Activated CD4-positive, alpha-beta T cell treated with anti-CD3 and anti-CD28 coated beads, Interleukin-2, Interleukin-6, amounts not matched to agents 100 ng/mL and 50 ng/mL, durations not matched to agents 16 hours and 8 hours (primary cell): ENCODE measurements at regions not wholly inside any gene's neighbourhood (a gene's known extent, or its start where the extent isn't known, plus 50 kb on each side); places are given as distances from the start of the nearest gene placed in this dataset.
A peak's percentile ranks its signal among the peaks of the same experiment; 100 is the strongest.

ENCODE experiments used
- DNase-seq: peaks from one replicate; pipeline ENCODE4 v3.0.0-alpha.2; 2020

GRCh38 chr6:22036699-22037098 is 260.1 kb downstream of the PRL start:
- no peak for DNase-seq

DNA sequence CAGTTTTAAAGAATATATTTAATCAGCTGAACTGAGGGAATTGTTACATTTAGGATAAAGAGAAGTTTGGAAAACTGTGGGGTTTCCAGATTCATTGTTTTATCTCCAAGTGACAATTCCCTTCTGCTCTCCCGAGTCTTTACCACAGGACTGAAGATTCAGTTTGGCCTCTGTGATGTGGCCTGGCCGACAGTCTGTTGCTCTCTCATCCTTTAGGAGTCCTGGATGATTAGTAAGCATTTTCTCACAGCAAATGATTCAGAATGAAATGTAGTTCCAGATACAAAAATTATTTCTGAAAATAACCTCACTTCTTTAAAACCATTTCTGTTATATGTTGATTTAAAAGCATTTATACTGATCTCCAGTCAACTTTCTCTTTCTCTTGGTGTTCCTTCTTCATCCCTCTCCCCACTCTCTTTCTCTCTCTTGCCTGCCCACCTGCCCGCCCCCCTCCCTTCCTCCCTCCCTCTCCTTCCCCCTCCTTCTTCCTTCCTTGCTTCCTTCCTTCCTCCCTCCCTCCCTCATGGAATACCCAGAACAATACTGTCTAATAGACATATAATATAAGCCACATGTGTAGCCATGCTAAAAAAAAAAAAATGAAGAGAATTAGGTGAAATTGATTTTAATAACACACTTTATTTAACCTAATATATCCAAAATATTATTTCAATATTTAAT is 254.9 kb downstream of the PRL start:
- DNase-seq, result no peak

GRCh38 chr6:22042706-22043105 is 254.1 kb downstream of the PRL start:
- no peak for DNase-seq

DNA sequence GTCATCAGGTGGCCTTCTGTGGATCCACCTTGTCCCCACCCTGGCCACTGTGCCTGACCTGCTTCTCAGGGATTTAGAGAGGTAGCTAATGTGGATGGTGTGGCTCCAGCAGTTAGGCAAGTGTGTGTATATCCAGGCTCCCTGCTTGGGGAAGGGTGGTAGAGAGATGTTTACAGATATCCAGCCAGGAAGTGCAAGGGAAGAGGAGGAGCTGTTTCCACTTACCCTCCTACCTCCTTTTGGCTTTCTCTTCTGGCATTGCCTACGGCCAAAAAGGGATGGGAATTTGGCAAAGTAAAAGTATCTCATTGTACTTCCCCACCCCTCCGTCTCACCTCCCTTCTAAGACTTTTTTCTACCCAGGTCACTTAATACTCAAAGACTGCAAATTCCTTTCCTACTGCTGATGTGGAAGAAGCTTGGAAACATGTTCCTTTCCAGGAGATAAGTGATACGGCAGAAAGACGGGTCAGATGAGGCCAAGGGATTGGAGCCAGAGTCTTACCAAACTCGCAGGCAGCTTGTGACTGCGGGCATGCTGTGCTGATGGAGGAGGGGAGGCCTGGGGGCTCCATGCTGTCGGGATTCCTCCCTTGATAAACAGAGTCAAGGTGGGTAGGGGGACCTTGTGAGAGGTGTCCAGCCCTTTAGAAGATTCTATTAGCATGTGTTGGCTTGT is 253.4 kb downstream of the PRL start:
- DNase-seq, result no peak

DNA sequence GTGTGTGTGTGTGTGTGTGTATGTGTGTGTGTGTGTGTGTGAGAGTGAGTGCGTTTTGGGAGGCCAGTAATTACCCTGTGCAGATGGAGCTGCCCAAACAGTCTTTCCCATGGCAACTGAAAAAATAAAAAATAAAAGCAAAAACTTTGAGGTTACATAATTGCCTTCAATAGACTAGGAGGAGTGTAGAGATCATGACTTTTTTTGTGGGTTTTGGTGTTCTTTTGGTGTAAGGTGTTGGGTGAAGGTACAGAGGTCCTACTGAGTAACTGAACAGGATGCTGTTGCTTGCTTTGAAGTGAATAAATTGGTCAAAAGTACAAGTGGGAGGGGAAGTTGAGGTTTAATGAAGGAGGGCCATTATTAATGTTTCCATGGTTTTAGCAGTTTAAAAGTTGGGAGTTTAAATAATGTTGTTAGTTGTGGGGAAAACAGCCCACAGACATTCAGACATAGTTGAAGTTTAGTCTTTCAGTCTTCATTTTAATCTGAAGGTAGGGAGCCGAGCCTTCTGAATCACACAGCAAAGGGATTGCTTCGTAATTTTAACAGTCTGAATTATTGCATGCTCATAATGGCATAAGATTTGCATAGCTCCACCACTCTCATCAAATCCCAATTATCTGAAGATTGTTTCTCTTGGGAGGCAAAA is 251.4 kb downstream of the PRL start:
- no peak for DNase-seq

DNA sequence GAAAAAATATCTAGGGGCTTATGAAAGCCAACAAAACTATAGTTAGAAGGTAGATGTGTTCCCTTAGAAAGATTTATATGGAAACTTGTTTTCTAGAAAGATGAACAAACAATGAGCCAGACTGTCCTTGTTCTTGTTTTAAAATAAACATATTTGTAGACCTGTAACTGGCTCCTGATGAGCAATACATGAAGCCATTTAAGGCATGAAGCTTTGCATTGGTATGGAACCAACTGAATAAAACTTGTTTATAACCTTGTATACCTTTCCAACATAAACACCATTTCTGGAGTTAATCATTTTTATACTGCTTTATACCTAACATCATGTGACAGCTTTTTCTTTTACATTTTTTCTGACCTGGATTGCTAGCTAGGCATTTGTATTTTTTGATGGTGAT is 247.8 kb downstream of the PRL start:
- DNase-seq, result no peak

- DNase-seq, result no peak
Observed at GRCh38 chr6:22053391-22053997, 243.3 kb downstream of the PRL start.

DNA sequence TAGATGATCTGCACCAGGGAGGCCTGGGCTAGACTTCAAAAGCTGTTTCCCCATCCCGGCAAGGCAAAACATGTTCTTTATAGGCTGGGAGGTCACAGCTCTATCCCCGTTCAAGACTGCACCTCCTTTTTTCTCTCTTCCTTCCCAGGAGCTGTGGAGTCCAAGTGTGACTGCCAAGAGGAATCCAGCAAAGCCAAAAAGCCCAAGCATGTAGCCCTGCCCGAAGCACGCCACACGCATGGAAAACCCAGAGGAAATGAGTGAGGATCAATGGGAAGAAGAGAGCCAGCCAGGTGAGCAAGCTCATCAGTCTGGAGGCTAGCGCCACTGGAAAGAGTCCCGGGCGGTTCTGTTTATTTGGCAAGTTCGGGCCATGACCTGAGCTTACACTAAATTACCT is 240.4 kb downstream of the PRL start:
- DNase-seq, result no peak

- DNase-seq, result no peak
Observed at GRCh38 chr6:22057962-22058361, 238.9 kb downstream of the PRL start.

- no peak for DNase-seq
Observed at GRCh38 chr6:22059126-22059525, 237.7 kb downstream of the PRL start.

GRCh38 chr6:22059946-22060345 is 236.9 kb downstream of the PRL start:
- DNase-seq, result no peak

DNA sequence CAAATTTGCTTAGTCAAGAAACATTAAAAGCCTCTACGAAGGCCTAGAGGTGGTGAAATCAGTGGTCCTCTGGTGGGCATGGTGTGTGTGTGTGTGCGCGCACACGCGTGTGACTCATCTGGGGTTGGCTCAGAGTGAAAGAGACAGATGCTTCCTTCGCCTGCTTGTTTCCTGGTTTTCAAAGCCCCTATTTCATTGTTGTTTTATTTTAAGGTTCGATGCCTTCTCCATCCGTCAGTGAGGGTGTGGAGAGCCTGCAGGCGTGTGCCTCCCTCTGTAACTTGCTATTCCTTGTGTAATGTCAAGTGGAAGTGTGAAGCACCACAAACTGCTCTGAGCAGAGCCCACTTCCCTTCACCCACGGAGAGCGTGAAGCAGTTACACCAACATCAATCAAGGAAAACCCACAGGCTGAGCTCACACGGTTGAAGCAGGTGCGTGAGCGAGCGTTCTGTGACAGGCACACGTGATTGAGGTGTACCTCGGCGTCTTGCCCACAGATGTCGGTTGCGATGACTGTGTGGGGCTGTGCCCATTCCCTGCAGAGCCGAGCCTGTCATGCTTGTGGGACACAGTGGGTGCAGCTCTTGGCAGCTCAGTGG is 233.9 kb downstream of the PRL start:
- peak; percentile 82 for DNase-seq

DNA sequence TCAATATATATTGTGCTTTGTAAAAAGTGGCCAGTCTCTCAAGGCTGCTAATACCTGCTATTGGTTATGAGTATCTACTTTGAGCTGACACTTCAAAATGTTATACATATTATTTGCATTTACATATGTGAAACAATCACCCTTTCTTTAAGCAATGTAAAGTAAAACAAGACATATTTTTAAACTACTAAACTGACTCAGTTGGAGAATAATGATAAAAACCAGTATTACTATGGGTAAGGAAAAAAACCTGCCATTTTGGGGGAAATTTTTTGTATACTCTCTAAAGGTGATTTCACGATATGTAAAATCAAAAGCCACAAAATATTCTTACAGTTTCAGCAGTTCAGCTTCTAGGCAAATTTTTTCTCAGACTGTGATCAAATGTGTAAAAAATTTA is 232.3 kb downstream of the PRL start:
- DNase-seq, result peak; percentile 33

DNA sequence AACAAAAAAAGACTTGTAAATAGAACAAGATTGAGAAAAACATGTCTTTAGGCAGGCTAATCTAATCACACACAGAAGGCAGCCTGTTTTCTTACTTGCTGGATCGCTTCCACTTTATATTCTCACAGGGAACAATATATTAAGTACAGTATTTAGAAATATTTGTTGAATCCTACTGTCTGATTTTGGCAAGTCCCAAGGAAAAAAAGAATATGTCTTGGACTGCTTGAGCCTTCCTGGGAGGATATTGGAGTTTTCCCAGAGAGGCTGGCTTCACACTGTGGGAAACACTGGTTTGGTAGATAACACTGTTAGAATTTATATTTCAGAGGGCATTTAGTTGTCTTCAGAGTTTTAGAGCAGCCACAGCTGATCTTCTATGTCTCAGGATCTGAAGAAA is 229.7 kb downstream of the PRL start:
- no peak for DNase-seq

GRCh38 chr6:22067671-22068070 is 229.2 kb downstream of the PRL start:
- DNase-seq, result no peak

DNA sequence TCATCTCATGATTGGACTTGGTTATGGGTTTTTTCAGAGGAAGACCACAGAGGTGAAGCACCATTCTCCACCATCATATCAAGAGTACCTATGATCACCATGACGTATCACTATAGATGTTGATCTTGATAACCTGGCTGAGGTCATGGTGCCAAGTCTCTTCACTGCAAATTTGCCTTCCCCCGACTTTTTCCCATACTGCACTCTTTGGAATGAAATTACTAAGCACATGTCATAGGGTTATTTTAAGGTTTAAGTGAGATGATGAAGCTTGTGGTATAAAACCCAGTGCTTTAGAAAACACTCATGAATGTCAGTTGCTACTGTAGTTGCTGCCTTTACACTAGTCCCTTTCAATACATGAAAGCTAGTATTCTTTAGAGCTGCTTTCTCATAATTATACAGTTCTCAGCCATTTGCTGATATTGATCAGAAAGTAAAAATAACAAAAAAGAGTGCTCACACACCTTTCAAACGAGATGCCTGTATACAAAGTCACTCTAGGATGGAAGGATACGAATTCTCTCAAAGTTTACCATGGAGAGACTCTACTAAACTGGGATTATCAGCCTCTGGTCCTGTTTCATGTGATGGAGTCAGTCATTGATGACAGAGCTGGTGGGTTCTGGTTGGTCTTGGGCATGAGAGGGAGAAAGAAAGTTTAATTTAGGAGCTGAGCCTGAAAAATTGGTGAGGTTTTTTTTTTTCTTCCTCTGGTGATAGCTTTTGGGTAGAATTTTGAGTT is 228.1 kb downstream of the PRL start:
- DNase-seq, result peak; percentile 81

- DNase-seq, result no peak
Observed at GRCh38 chr6:22069306-22069800, 227.5 kb downstream of the PRL start.

DNA sequence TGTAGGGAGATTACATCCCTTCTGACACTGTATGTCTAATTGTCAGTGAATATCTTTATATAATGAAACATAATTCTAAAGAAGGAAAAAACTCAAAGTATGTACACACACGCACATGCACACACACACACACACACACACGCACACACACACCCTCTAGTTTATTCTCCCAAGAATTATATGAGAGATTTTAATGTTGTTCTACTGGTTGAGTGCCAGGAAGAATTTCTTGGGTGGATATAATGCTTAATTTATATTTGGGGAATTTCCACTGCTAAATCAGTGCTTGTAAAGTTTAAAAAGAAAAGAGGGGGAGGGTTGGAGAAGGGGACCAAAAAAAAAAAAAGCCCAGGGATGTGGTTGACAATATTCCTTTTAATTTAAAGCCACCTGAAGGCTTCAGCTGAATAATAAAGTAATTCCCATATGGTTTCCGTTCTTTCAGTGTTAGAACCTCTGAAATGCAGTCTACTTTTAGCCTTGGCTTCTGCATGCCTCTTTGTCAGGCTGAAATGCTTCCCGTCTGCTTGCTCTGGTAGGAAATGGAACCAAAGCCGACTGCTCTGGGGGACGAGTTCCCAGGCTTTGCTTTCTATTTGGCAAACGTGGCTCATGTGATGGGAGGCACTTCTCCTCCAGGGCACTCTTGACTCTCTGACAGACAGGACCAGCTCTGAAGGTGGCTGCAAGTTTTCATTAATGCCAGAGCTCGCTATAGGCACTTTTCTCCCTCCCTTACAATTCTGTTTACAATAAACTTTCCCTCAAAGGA is 225.4 kb downstream of the PRL start:
- no peak for DNase-seq

DNA sequence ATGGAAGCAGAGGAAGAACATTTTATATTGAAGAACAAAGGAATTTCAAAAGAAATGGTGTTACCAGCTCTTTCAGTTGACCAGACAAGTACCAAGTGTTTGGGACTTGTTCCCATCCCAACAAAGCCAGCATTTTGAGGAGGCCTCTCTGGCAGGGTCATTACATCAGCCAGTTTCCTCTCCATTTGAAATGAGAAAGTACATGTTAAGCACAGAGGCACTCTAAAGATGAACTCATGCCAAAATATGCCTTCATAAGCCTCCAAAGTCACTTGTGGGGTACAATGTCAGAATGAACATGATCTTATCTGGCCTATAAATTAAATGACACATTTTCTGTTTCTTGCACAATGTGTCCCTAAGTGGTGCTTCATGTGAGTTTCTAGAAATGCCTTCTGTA is 223.9 kb downstream of the PRL start:
- DNase-seq, result no peak

DNA sequence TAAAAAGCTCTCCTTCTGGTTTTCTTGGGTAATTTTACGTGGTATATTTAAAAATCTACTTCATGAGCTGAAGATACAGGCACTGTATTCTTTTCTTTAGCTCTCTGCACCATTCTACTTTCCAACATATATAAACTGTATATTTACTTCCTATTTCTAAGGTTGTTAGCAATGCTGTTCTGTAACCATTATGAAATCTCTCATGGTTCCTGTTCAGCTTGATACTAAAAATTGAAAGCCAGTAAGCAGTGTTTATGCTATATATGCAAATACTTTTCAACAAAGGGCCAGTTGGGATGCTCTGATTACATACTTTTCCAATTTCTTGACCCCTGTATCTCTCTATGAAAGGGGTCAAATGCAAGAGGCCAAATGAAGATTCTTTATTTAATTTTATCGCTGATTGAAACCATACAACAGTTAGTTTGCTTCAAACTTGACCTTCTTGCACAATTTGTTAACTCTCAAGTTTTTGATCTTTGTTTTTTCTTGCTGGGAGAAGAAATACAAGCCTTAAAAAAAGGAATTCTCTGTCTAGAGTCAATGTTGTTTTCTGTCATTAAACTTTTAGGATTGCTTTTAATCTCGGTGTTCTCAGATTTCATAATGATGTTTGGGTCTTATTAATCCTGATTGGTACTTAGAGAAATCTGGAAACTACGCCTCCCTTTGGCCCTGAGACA is 223.2 kb downstream of the PRL start:
- no peak for DNase-seq

GRCh38 chr6:22078288-22078687 is 218.5 kb downstream of the PRL start:
- no peak for DNase-seq
